ENCODE measurements at regions not wholly inside any gene's neighbourhood (a gene's known extent, or its start where the extent isn't known, plus 50 kb on each side); places are given as distances from the start of the nearest gene placed in this dataset.

- no peaks in the 10 kb centered on the region for H3K27me3 ChIP-seq (ENCODE audit: control insufficient read depth in 1 of 2, insufficient read depth in 2 of 2, low read length in 2 of 2)
- ChIA-PET CTCF (no interaction called here), POLR2A (no interaction called here)
- ATAC-seq (ENCODE audit: poor library complexity) (no peak), DNase-seq (no peak)
- H3K4me3 ChIP-seq (ENCODE audit: low read length): no peak overlapping the region
- intact Hi-C loops (cut with DNase I, micrococcal nuclease): no loop called here
- H3K27me3 Mint-ChIP-seq: peaks cover 12% of the 10 kb centered on the region
- no peaks in the 10 kb centered on the region for H3K36me3 Mint-ChIP-seq (ENCODE audit: low read depth)
- TF ChIP-seq, protein P1, sequence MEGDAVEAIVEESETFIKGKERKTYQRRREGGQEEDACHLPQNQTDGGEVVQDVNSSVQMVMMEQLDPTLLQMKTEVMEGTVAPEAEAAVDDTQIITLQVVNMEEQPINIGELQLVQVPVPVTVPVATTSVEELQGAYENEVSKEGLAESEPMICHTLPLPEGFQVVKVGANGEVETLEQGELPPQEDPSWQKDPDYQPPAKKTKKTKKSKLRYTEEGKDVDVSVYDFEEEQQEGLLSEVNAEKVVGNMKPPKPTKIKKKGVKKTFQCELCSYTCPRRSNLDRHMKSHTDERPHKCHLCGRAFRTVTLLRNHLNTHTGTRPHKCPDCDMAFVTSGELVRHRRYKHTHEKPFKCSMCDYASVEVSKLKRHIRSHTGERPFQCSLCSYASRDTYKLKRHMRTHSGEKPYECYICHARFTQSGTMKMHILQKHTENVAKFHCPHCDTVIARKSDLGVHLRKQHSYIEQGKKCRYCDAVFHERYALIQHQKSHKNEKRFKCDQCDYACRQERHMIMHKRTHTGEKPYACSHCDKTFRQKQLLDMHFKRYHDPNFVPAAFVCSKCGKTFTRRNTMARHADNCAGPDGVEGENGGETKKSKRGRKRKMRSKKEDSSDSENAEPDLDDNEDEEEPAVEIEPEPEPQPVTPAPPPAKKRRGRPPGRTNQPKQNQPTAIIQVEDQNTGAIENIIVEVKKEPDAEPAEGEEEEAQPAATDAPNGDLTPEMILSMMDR (IDR thresholded peaks at IDR 0.05): no peak
- no peaks in the 10 kb centered on the region for H3K36me3 ChIP-seq (ENCODE audit: insufficient read depth, low read length)
- no peaks in the 10 kb centered on the region for H3K9me3 Mint-ChIP-seq
- no peaks in the 10 kb centered on the region for H3K9me3 ChIP-seq (ENCODE audit: control insufficient read depth in 1 of 2, insufficient read depth in 1 of 2, low read length in 2 of 2)
- no peak overlapping the region for H3K27ac ChIP-seq (ENCODE audit: low read depth in 1 of 2, low read length in 2 of 2)
- H3K27ac Mint-ChIP-seq: no peak overlapping the region
- no peak overlapping the region for H3K4me3 Mint-ChIP-seq
- no peaks in the 10 kb centered on the region for H3K4me1 ChIP-seq (ENCODE audit: insufficient read depth, low read length)
- H3K4me1 Mint-ChIP-seq (ENCODE audit: low read depth): no peaks in the 10 kb centered on the region
Observed at GRCh38 chr16:52874042-52874441, 178.7 kb downstream of the CHD9NB start.

DNA sequence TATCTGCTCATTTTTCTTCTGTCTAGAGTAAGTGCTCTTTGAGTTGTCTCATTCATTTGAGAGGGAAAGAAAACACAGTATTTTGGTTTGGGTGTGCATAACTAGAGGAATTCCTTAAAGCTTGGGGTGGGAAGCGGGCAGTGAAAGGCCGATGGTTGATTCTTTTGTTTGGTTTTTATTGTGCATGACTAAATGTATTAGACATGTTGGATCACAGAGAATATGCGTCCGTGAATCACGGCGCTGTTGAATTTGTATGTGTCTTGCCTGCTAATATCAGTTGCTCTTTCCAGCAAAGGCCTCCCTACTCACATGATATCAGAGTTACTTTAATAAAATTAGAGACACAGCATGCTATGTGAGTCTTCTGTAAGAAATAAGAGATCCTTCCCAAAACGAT, 180.0 kb downstream of the CHD9NB start:
- Histone ChIP-seq H3K27ac (ENCODE audit: low read depth in 1 of 2, low read length in 2 of 2) (no peak overlapping the region), H3K9me3 (ENCODE audit: control insufficient read depth in 1 of 2, insufficient read depth in 1 of 2, low read length in 2 of 2) (no peaks in the 10 kb centered on the region), H3K27me3 (ENCODE audit: control insufficient read depth in 1 of 2, insufficient read depth in 2 of 2, low read length in 2 of 2) (no peaks in the 10 kb centered on the region), H3K36me3 (ENCODE audit: insufficient read depth, low read length) (no peaks in the 10 kb centered on the region), H3K4me3 (ENCODE audit: low read length) (no peak overlapping the region), H3K4me1 (ENCODE audit: insufficient read depth, low read length) (no peaks in the 10 kb centered on the region)
- ChIA-PET CTCF (no interaction called here), POLR2A (no interaction called here)
- no peaks in the 10 kb centered on the region for H3K9me3 Mint-ChIP-seq
- DNase-seq (no peak), ATAC-seq (ENCODE audit: poor library complexity) (no peak)
- H3K4me1 Mint-ChIP-seq (ENCODE audit: low read depth): no peaks in the 10 kb centered on the region
- no peak overlapping the region for H3K4me3 Mint-ChIP-seq
- no peaks in the 10 kb centered on the region for H3K36me3 Mint-ChIP-seq (ENCODE audit: low read depth)
- H3K27me3 Mint-ChIP-seq: peaks cover 12% of the 10 kb centered on the region
- TF ChIP-seq, protein P1 (IDR thresholded peaks at IDR 0.05): no peak
- no peak overlapping the region for H3K27ac Mint-ChIP-seq
- intact Hi-C loops (cut with DNase I, micrococcal nuclease): no loop called here

DNA sequence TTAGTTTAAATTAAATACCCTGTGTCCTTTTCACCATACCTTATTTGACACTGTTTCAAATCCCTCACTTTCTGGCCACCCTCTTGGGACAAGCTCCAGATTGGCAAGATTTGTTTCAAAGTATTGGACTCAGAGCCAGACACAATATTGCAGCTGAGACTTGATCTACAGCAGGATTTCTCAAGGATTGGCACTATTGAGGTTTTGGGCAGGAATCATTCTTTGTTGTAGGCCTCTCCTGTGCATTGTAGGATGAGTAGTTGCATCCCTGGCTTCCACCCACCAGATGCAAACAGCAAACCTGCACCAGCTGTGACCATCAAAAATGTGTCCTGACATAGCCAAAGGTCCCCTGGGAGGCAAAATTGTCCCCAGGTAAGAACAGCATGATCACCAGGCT, 181.2 kb downstream of the CHD9NB start:
- Mint-ChIP-seq H3K36me3 (ENCODE audit: low read depth) (no peaks in the 10 kb centered on the region), H3K4me3 (no peak overlapping the region), H3K4me1 (ENCODE audit: low read depth) (no peaks in the 10 kb centered on the region), H3K27ac (no peak overlapping the region), H3K9me3 (no peaks in the 10 kb centered on the region), H3K27me3 (peaks cover 12% of the 10 kb centered on the region)
- DNase-seq (no peak), ATAC-seq (ENCODE audit: poor library complexity) (no peak)
- ChIA-PET POLR2A (no interaction called here), CTCF (no interaction called here)
- intact Hi-C loops (cut with DNase I, micrococcal nuclease): no loop called here
- Histone ChIP-seq H3K9me3 (ENCODE audit: control insufficient read depth in 1 of 2, insufficient read depth in 1 of 2, low read length in 2 of 2) (no peaks in the 10 kb centered on the region), H3K36me3 (ENCODE audit: insufficient read depth, low read length) (no peaks in the 10 kb centered on the region), H3K4me3 (ENCODE audit: low read length) (no peak overlapping the region), H3K4me1 (ENCODE audit: insufficient read depth, low read length) (no peaks in the 10 kb centered on the region), H3K27me3 (ENCODE audit: control insufficient read depth in 1 of 2, insufficient read depth in 2 of 2, low read length in 2 of 2) (no peaks in the 10 kb centered on the region), H3K27ac (ENCODE audit: low read depth in 1 of 2, low read length in 2 of 2) (no peak overlapping the region)
- TF ChIP-seq, protein P1 (IDR thresholded peaks at IDR 0.05): no peak

Data from CD4-positive, alpha-beta T cell (primary cell).